NCI-H1436 treated with DMSO at 0.1 percent for 48 hours (cell line): ENCODE measurements at regions not wholly inside any gene's neighbourhood (a gene's known extent, or its start where the extent isn't known, plus 50 kb on each side); places are given as distances from the start of the nearest gene placed in this dataset.

Experiments
- DNase-seq: peaks from one replicate; lab custom pipeline; 2025; lab: John Stamatoyannopoulos, UW

- DNase-seq = no peak
Observed at GRCh38 chr9:14962193-14962882, 52.1 kb upstream of the FREM1 start.

- DNase-seq = no peak
Observed at GRCh38 chr9:14961372-14962068, 51.3 kb upstream of the FREM1 start.

- DNase-seq = no peak
Observed at GRCh38 chr9:14960881-14961280, 50.7 kb upstream of the FREM1 start.
